HG02642 (cell line): ENCODE measurements at regions not wholly inside any gene's neighbourhood (a gene's known extent, or its start where the extent isn't known, plus 50 kb on each side); places are given as distances from the start of the nearest gene placed in this dataset.

Experiments
- ATAC-seq: cut with Tn5 transposase; IDR thresholded peaks from one replicate; pipeline ENCODE4 v1.9.1; 2021; ENCODE audit warnings: mild to moderate bottlenecking; ENCODE audit not compliant: unreplicated experiment, poor library complexity

DNA sequence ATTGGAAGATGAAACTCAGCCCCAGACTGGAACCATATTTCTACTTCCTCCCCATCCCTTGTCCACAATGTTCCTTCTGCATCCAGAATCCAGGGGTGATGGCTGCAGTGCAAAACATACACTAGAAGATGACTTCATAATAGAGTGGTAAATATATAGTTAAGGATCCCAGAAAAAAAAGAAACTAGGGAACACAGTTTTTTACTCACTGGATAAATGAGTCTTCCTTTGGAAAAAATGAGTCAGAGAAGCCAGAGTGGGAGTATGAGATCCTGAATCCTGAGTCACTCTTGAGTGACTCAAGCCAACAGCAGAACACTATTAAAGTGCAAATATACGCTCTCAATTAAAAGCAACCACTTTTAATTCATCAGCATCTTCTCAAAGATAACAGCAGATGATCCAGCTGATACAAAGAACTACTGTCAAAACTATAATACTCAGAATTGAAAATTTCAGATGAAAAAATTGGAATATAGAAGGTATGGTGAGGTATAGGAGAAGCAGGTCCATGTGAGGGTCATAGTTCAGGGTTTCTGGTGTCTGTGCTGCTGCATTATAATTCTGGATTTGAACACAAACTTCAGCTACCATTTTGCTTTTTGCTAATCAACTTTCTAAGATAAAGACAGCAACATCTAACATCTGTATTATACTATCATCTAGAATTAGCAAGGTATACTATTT lies 987.2 kb upstream of the CDH2 start:
- no peak for ATAC-seq

DNA sequence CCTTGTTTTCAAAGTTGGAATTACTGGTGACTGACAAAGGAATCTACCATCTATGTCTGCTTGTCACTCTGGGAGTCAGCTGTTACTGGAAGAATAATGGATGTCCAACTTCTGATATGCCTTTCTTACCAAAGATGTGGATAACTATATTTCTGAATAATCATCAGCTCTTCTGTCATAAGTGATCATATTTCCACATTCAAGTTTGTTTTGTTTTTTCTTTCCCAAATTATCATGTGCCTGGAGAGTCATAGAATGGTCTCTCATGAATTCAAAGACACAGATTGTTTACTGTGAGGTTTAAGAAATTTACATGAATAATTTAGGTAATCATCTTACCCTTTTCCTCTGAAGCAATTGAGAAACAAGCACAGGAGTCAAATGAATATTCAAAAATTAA lies 986.7 kb upstream of the CDH2 start:
- ATAC-seq = no peak

DNA sequence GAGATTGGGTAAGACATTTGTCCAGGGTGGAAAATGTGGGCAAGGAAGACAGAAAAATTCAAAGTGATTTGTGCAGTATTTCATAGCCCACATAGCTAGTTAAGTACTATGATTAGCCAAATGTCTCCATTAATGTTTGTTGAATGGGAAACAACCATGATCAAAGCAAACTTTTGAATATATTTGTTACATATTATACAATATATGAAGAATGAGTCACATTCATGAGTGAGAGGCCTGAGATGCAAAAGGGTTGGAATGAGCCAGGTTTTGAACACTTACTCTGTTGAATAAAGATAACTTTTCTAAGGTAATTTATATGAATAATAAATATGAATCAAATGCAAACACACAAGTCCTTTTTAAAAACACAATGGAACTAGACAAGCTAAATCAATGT lies 984.5 kb upstream of the CDH2 start:
- no peak for ATAC-seq

DNA sequence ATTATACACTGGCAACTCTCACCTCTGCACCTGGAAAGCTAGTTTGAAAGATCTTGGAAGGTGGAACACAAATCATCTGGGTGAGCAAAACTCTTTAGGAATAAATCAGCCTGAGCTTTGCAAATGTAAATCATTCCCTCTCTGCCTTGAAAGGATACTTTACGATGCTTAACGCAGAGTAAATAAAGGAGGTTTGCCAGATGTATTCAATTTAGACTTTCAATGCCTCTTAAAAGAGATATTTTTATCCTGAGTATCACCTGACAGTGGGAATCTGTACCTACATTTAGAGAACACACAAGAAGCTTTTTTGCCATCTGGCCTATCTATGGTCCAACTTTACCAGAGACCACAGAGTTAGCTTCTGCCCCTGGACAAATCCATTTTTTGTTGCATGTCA lies 983.2 kb upstream of the CDH2 start:
- ATAC-seq = no peak

DNA sequence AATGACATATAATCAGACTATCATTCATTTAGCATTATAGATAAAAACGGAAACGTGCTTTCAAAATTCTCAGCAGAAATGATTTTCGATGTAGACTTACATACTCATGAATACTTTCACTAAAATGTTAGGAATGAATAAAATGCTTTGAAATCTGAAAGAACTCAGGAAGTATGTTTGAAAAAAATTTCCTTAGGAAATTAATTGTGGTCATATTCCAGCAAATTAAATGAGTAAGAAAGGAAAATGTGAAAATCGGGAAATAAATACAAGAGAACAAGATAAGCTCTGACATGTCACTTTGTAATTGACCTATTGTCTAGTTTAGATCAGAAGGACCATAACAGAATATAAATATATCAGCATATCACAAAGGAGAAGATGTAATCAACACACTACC lies 981.0 kb upstream of the CDH2 start:
- ATAC-seq = no peak

DNA sequence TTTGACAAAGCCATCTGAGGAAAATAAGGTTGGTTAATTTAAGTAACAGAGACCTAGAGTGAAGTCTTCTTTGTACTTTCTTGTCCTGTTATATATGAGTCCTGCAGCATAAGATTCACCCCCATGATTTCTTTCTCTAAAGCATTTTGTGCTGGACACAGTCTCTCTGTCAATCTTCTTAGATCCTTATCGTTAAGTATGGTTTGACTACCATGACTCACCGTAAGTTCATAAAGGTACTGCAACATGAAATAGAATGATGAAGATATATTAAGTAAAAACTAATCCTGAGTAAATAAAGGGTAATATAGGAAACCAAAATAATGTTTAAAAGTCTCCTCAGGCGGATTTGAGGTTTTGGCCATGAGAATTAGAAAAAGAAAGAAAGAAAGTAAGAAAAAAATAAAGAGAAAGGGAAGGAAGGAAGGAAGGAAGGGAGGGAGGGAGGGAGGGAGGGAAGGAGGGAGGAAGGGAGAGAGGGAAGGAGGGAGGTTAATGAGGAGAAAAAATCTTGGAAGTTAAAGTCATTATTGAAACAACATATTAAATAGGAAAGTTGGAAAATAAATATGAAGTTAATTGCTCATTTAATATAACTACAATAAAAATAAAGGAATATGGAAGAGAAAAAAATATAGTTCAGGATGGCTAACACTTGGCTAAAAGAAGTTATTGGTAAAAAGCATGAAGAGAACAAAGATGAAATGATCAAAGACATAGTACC lies 980.3 kb upstream of the CDH2 start:
- no peak for ATAC-seq

DNA sequence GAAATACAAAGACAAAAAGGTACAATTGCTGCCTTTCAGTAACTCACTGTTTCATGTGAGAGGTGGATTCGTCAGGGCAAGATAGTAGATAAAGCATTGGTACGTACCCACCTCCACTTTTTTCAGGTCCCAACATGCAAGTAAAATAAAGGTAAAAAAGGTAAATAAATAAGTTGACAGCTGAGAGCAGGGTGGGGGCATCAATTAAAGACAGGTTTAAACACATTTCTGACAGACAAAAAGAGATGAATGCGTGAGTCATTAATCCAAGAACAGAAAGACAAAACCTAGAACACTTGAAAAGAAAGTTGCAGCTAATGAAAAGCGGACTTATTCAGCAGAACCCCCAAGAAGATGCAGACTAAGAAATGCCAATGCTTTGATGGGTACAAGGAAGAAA lies 979.6 kb upstream of the CDH2 start:
- ATAC-seq = no peak

DNA sequence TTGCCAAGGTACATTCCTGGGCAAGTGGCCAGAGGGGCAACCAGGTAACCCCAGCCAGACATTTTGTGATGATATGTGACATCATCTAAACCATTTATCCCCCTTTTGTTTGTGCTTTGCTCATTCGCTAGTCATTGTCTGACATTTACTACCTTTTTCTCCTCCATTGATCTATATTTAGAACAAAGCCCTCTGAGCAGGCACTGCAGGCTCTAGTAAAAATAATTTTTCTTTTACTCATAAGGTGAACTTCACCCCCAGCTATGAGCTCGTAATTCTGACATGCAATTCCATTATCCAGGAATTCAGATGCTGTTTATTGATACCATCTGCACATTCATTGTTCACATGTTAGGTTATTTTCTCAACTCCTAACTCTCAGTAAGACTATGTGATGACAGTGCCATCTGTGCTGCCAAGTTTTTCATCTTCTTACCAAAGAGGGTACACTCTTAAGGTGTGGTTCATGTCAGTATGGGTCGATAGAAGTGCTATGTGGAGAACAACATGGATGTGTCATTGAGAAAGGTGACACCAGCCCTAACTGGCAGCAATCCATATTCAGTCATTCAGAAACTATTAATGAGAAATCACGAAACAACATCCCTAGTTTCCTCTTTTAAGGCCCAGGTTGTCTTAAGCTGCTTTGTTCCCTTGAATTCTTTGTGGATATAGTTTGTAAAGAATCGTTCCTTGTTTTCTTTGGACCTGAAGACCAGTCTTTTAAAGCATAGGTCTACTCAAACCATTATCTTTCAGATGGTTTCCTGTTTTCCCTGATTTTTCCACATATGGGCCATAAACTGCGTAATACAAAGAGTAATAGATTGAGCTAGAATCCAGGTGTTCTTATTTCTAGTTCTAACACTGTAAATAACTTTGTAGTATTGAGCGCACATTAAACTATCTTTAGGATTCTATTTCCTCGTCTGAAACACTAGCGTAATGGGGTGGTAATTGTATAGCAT lies 978.1 kb upstream of the CDH2 start:
- no peak for ATAC-seq

DNA sequence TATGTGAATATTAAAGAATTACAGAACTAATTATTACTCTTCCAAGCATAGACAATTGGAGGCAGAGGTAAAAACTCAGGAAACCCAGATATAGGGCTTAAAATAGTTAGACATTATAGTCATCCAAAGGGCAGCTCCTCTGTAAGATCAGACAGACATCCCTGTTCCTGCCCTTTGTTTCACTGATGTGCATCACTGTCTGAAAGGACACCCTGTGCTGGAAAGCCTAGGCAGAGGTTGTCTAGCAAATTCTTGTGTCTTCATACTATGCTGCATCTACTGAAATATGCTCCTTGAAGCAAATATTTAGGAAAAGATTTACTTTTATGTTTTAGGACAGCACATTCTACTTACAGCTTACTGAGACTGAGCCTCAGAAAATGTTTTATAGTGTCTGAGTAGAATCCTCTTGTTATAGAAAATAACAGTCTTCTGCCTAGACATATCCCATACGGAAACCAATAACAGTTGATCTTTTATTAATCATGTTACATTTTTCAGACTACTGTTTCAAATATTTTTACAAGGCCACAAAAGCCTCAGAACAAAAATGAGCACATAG lies 977.3 kb upstream of the CDH2 start:
- ATAC-seq = no peak

DNA sequence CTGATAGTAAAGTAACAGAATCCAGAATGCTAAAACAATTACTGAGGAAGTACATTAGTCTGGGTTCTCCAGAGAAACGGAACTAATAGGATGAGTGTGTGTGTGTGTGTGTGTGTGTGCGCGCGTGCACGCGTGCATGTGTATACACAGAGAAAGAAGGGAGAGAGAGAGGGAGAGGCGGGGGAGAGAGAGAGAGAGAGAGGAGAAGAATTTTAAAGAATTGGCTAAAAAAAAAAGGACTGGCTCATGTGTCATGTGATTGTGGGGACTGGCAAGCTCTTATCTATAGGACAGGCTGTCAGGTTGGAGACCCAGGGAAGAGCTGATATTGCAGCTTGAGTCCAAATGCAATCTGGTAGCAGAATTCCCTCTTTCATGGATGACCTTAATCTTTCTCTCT lies 976.2 kb upstream of the CDH2 start:
- ATAC-seq = no peak

DNA sequence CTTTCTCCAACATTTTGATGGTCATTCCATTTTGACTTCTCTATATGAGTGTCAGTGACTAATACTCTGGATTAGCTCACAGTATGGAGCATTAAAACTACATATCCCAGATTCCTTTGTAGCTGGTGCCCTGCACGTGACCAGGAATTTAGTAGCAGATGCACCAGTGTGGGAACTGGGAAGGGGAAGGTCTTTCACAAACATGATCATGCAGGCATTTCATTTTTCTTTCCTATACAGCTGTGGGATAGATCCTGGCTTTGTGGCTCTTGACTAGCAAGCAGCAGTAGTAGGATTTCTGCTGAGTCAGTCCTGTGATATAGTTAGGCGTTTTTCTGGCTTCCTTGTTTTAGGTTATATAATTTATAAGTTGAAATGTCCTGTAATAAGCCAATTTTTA lies 971.0 kb upstream of the CDH2 start:
- ATAC-seq = no peak

DNA sequence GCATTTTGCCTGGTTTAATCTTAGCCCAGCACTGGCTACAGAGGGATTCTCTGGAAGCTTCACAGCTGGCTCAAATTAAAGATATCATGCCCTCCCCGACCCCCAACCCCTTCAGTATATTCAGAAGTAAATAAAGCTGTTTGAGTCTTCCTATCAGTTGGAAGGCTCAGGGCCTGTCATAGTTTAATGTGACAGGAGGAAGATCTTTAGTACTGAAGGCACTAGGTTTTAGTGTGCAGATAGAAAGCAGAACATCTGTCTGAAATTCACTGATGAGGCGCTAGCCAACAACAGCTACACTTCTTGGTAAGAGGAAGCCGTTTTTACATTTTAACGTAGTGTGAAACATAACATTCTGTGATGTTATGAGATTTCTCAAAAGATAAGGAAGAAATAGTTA lies 969.1 kb upstream of the CDH2 start:
- ATAC-seq = no peak

DNA sequence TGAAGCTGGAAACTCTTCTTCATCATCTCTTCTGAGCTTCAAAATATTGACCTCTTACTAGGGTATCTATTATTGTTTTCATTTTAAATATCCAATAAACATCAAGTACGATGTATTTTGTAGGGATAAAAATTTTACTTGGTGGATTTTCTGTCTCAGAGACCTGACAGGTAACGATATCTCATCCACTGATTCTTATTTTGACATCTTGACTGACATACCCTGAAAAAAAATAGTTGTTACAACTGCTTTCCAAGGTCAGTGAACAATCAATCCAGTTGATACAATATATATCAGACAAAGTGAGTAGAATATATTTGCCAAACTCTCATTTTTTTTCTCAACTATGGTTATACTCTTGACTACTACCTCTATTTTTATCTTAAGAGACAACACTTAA lies 963.7 kb upstream of the CDH2 start:
- no peak for ATAC-seq

DNA sequence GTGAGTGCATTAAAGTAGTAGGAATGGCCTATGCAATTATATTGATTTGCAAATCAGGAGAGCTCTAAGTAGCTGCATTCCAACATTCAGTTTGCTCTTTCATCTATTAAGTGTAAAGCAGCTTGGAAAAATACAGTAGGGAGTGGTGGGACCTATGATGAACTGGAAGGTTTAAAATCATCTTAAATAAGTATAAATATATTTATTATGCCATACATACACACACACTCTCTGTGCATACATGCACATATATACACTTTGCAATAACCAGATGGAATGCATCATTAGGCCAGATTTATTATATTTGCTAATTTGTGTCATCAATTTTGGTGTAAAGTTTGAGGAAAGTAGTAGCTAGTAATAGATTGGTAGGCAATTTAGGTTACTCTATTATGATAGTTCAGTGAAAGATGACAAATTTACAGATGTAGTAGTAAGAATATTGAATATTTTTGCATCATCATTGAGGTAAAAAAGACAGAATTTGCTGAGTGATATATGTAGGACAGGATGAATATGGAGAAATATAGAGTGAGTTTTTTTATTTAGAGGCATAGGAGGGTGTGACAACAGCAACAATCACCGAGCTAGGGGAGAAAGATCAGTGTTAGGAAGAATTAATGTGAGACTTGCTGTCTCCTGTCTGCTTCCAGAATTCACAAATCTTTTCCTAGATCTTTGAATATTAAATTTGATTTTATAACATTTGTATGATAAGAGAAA lies 961.0 kb upstream of the CDH2 start:
- ATAC-seq = no peak

DNA sequence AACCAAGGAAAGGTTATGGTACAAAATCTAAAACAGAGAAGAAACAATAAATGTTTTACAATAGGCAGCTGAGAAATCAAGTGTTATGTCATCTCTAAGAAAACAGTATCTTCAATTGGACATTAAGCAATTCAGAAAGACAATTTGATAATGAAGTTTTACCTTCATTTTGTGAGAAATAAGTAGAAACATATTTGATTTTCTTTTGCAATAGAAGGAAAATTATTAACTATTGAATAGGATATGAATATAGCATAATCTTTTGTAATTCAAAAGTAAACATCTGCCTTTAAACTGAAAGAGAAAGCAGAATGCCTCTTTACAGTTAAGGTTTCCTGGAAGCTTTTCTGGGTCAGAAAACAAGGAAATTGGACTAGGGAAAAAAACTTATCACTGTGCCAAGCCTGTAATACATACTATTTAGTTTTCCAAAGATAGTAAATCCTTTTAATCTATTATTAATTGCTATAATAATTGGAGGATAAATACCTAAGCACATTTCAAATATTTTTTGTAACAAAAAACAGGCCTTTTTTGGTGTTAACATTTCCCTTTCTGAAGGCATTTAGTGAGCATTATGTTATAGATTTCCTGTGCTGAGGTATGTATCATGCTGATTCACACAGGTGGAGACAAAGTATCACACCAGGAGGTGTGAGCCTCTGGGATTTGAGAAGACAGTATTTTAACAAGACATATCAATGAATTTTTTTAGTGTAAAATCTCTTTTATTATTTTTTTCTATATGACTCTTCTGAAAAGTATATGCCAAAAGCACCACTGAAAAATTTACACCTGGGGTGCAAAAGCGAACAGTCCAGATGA lies 947.0 kb upstream of the CDH2 start:
- ATAC-seq = no peak

DNA sequence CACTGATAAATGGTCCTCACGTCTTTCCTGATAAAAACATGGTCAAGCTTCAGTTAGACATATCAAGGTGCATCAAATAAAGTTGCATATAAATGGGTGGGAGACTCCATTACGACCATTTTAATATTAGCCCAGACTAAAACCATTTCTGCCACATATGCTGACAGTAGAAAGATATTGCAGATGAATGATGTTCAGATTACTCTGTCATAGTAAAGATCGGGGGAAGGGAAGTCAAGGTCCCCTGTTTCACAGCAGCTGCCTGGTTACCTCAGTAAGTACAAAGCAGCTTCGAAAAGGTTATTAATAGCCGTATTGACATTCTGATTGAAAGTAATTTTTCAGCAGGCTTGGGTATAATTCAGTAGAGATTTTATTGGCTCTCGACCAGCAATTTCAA lies 927.7 kb upstream of the CDH2 start:
- no peak for ATAC-seq

DNA sequence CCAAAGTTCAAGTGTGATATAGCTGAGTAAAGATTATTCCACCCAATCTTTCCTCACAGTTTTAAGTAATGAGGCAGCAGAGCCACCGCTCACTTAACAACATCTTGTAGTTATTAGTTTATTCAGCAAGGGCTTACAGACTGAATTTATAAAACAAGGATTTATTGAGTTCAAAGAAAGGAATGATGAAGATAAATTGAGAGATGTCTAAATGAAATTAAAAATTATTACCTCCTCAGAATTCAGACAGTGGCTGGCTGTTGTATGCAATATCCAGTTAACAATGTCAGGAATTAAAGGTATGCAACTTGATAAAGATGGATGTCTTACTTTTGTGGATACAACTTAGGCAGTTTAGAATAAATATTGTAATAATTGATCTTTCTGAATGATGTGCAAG lies 927.3 kb upstream of the CDH2 start:
- no peak for ATAC-seq

DNA sequence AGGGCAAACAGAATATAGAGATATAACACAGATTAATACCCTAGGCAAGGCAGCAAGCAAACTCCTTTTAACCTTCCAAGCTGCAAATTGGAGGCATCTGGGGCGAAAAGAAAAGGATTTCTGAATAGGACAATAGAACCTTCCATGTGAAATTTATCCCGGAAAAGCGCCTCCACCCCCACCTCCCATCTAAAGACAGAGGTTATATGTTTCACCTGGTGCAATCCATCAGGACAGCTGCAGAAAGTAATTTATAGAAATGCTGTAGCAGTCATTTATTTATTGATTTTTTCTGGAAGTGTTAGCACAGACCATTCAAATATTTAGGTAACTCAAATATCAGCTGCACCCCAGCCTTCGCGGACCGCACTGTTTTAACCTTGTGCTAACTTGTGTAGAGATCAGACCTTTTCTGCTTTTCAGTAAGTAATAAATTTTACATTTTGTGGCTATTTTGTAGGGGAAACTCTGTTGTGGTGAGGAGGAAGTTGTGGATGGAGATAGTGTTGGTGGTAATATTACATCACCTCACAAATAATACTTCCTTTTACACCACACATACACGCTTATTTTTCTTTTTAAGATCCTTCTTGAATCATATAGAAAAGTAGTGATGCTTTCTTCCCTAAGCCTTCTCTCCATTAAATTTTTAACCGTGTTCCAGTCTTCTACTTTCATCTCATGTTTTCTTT lies 919.3 kb upstream of the CDH2 start:
- ATAC-seq = no peak
